ENCODE measurements at regions not wholly inside any gene's neighbourhood (a gene's known extent, or its start where the extent isn't known, plus 50 kb on each side); places are given as distances from the start of the nearest gene placed in this dataset.
"Not testable (repeated sequence)": the region's sequence is repeated elsewhere in the genome, so short reads cannot be mapped to it uniquely, and the experiment has no call there.

- FAIRE-seq (no peak), DNase-seq (ENCODE audit: insufficient read length) (no peak)
- TF ChIP-seq POLR2A (IDR thresholded peaks at IDR 0.05; ENCODE audit: low read depth, low read length): no peak
- TF ChIP-seq TAF1 (IDR thresholded peaks at IDR 0.05; ENCODE audit: borderline replicate concordance, low read depth, low read length): no peak
- TF ChIP-seq POLR2AphosphoS5 (IDR thresholded peaks at IDR 0.05; ENCODE audit: low read depth, low read length): no peak
These were observed 158.6 kb downstream of the TMEM121 start for GRCh38 chr14:105685003-105685402.

GRCh38 chr14:105685605-105686004, 159.2 kb downstream of the TMEM121 start:
- not testable (repeated sequence) for DNase-seq (ENCODE audit: insufficient read length); FAIRE-seq

- peak; percentile 97 for FAIRE-seq
- DNase-seq (ENCODE audit: insufficient read length): not testable (repeated sequence)
These were observed 159.7 kb downstream of the TMEM121 start for GRCh38 chr14:105686050-105686449.

GRCh38 chr14:105686462-105687170, 160.2 kb downstream of the TMEM121 start:
- FAIRE-seq; DNase-seq (ENCODE audit: insufficient read length): not testable (repeated sequence)

- DNase-seq (ENCODE audit: insufficient read length); FAIRE-seq: not testable (repeated sequence)
These were observed 161.0 kb downstream of the TMEM121 start for GRCh38 chr14:105687171-105688022.

GRCh38 chr14:105688023-105688351, 161.6 kb downstream of the TMEM121 start:
- DNase-seq (ENCODE audit: insufficient read length); FAIRE-seq: not testable (repeated sequence)

- DNase-seq (ENCODE audit: insufficient read length); FAIRE-seq: not testable (repeated sequence)
These were observed 162.4 kb downstream of the TMEM121 start for GRCh38 chr14:105688664-105689221.

- no peak for TF ChIP-seq POLR2AphosphoS5 (IDR thresholded peaks at IDR 0.05; ENCODE audit: low read depth, low read length)
- TF ChIP-seq TAF1 (IDR thresholded peaks at IDR 0.05; ENCODE audit: borderline replicate concordance, low read depth, low read length): no peak
- no peak for TF ChIP-seq POLR2A (IDR thresholded peaks at IDR 0.05; ENCODE audit: low read depth, low read length)
- DNase-seq (ENCODE audit: insufficient read length): no peak
- no peak for FAIRE-seq
These were observed 163.3 kb downstream of the TMEM121 start for GRCh38 chr14:105689722-105690121.

- TF ChIP-seq POLR2AphosphoS5 (IDR thresholded peaks at IDR 0.05; ENCODE audit: low read depth, low read length) (no peak), TAF1 (IDR thresholded peaks at IDR 0.05; ENCODE audit: borderline replicate concordance, low read depth, low read length) (no peak), POLR2A (IDR thresholded peaks at IDR 0.05; ENCODE audit: low read depth, low read length) (no peak)
- FAIRE-seq: no peak
- DNase-seq (ENCODE audit: insufficient read length): no peak
These were observed 164.3 kb downstream of the TMEM121 start for GRCh38 chr14:105690671-105691070.

GRCh38 chr14:105691321-105692109, 165.1 kb downstream of the TMEM121 start:
- not testable (repeated sequence) for FAIRE-seq; DNase-seq (ENCODE audit: insufficient read length)

GRCh38 chr14:105692110-105692685, 165.8 kb downstream of the TMEM121 start:
- not testable (repeated sequence) for DNase-seq (ENCODE audit: insufficient read length); FAIRE-seq

GRCh38 chr14:105694961-105695360, 168.6 kb downstream of the TMEM121 start:
- FAIRE-seq: no peak
- no peak for DNase-seq (ENCODE audit: insufficient read length)
- no peak for TF ChIP-seq POLR2A (IDR thresholded peaks at IDR 0.05; ENCODE audit: low read depth, low read length)

GRCh38 chr14:105696388-105696787, 170.0 kb downstream of the TMEM121 start:
- peak; percentile 94 for FAIRE-seq
- not testable (repeated sequence) for DNase-seq (ENCODE audit: insufficient read length)

GRCh38 chr14:105697414-105697813, 171.0 kb downstream of the TMEM121 start:
- DNase-seq (ENCODE audit: insufficient read length): not testable (repeated sequence)
- FAIRE-seq: peak; percentile 60
